SK-N-SH (cell line): ENCODE measurements at regions not wholly inside any gene's neighbourhood (a gene's known extent, or its start where the extent isn't known, plus 50 kb on each side); places are given as distances from the start of the nearest gene placed in this dataset.
A peak's percentile ranks its signal among the peaks of the same experiment; 100 is the strongest.

Experiments
- CTCF ChIA-PET: fragments of 300-600, 350-600 bp; formaldehyde crosslinking; extraction: SDS; loops from one replicate; lab custom pipeline; 2021; lab: Yijun Ruan, JAX
- POLR2A ChIA-PET: fragments of 350-600 bp; sonication (Branson Sonifier 250); formaldehyde crosslinking; extraction: SDS; loops from one replicate; lab custom pipeline; 2020; ENCODE audit warnings: antibody characterized with exemption, inconsistent platforms; lab: Yijun Ruan, JAX
- DNase-seq: peaks from one replicate; pipeline ENCODE4 v3.0.0; 2012
- H2AFZ ChIP-seq: fragments of 200-600 bp; sonication (generic); 2 replicates; pipeline ENCODE4 v1.8.1; 2016; ENCODE audit warnings: antibody characterized with exemption, mild to moderate bottlenecking, low read depth
- H3F3A ChIP-seq: fragments of 200-600 bp; sonication (generic); replicated peaks from 2 replicates; pipeline ENCODE3; 2016; ENCODE audit warnings: antibody characterized with exemption, mild to moderate bottlenecking; ENCODE audit not compliant: insufficient read depth
- H3K27ac ChIP-seq, 2 experiments: fragments of 200-500 bp in 1 of 2; fragments of 200-600 bp in 1 of 2; sonication (Bioruptor generic) in 1 of 2; sonication (generic), shearing (Covaris generic) in 1 of 2; 2 replicates each; pipeline versions ENCODE4 v1.5.1 to v1.6.1; 2014 to 2016; ENCODE audit warnings: low read depth in 2 of 2, inconsistent platforms in 1 of 2, low read length in 1 of 2, mild to moderate bottlenecking in 1 of 2, mixed read lengths in 1 of 2
- H3K27me3 ChIP-seq: fragments of 200-600 bp; sonication (generic), shearing (Covaris generic); 2 replicates; pipeline ENCODE4 v1.6.1; 2016; ENCODE audit warnings: mixed run types; ENCODE audit not compliant: insufficient read depth
- H3K36me3 ChIP-seq, 2 experiments: fragments of 200-500 bp in 1 of 2; fragments of 200-600 bp in 1 of 2; sonication (Bioruptor generic) in 1 of 2; sonication (generic) in 1 of 2; replicated peaks in 1 of 2; 2 replicates each; pipeline versions ENCODE3 to v1.5.1; 2014 to 2016; ENCODE audit warnings: low read length in 1 of 2, mild to moderate bottlenecking in 1 of 2; ENCODE audit not compliant: insufficient read depth in 2 of 2, control insufficient read depth in 1 of 2
- H3K4me1 ChIP-seq, 2 experiments: fragments of 200-500 bp in 1 of 2; fragments of 200-600 bp in 1 of 2; sonication (Bioruptor generic) in 1 of 2; sonication (generic), shearing (Covaris generic) in 1 of 2; 2 replicates each; pipeline versions ENCODE4 v1.5.1 to v1.6.1; 2014 to 2016; ENCODE audit warnings: low read depth in 1 of 2, low read length in 1 of 2, mixed run types in 1 of 2; ENCODE audit not compliant: insufficient read depth in 2 of 2, control insufficient read depth in 1 of 2
- H3K4me2 ChIP-seq: fragments of 200-600 bp; sonication (generic), shearing (Covaris generic); 2 replicates; pipeline ENCODE4 v1.6.1; 2017; ENCODE audit warnings: mixed run types
- H3K4me3 ChIP-seq, 2 experiments: fragments of 200-500 bp in 1 of 2; fragments of 200-600 bp in 1 of 2; sonication (Bioruptor generic) in 1 of 2; sonication (generic), shearing (Covaris generic) in 1 of 2; 2 replicates each; pipeline versions ENCODE4 v1.5.1 to v1.8.1; 2014 to 2016; ENCODE audit warnings: low read depth in 2 of 2, inconsistent platforms in 1 of 2, low read length in 1 of 2, mild to moderate bottlenecking in 1 of 2, mixed read lengths in 1 of 2, moderate library complexity in 1 of 2
- H3K79me2 ChIP-seq: fragments of 200-600 bp; sonication (generic); 2 replicates; pipeline ENCODE4 v1.8.1; 2017; ENCODE audit warnings: mild to moderate bottlenecking; ENCODE audit not compliant: insufficient read depth
- H3K9ac ChIP-seq: fragments of 200-600 bp; sonication (generic); 2 replicates; pipeline ENCODE4 v1.6.1; 2017; ENCODE audit warnings: mixed run types
- H3K9me2 ChIP-seq: fragments of 200-600 bp; sonication (generic); 2 replicates; pipeline ENCODE4 v1.6.1; 2017; ENCODE audit warnings: mixed run types
- H3K9me3 ChIP-seq: fragments of 200-600 bp; sonication (generic); 2 replicates; pipeline ENCODE4 v1.6.1; 2017; ENCODE audit warnings: mixed run types, mild to moderate bottlenecking, moderate library complexity
- H4K20me1 ChIP-seq: fragments of 200-600 bp; sonication (generic); 2 replicates; pipeline ENCODE4 v1.6.1; 2017; ENCODE audit warnings: mild to moderate bottlenecking, mixed run types; ENCODE audit not compliant: insufficient read depth
- ELF1 ChIP-seq: IDR thresholded peaks from 2 replicates; pipeline ENCODE4 v1.4.0; 2012
- EP300 ChIP-seq, 2 experiments: IDR thresholded peaks; 2 replicates each; pipeline versions ENCODE4 v1.4.0 to v1.6.1; 2012; ENCODE audit warnings: borderline replicate concordance in 1 of 2, low read depth in 1 of 2, low read length in 1 of 2
- EZH2phosphoT487 ChIP-seq: fragments of 200-600 bp; sonication (generic); IDR thresholded peaks from 2 replicates; pipeline ENCODE4 v1.6.1; 2017; ENCODE audit warnings: low read depth, mixed run types, mild to moderate bottlenecking, antibody characterized with exemption, moderate library complexity, borderline replicate concordance
- FOXJ3 ChIP-seq: sonication (generic); formaldehyde crosslinking; IDR thresholded peaks from 2 replicates; pipeline ENCODE4 v1.5.1; 2020; ENCODE audit warnings: mild to moderate bottlenecking, missing genetic modification reagents
- GABPA ChIP-seq: IDR thresholded peaks from 2 replicates; pipeline ENCODE4 v1.4.0; 2012; ENCODE audit warnings: low read depth, mild to moderate bottlenecking
- GATA2 ChIP-seq: sonication (generic); formaldehyde crosslinking; IDR thresholded peaks from 2 replicates; pipeline ENCODE4 v1.5.0; 2020; ENCODE audit warnings: mild to moderate bottlenecking, missing genetic modification reagents
- JUND ChIP-seq: IDR thresholded peaks from 2 replicates; pipeline ENCODE4 v1.4.0; 2012
- MAX ChIP-seq: IDR thresholded peaks from 2 replicates; pipeline ENCODE4 v1.4.0; 2012; ENCODE audit warnings: low read depth
- MXI1 ChIP-seq: IDR thresholded peaks from 2 replicates; pipeline ENCODE4 v1.6.1; 2012; ENCODE audit warnings: mild to moderate bottlenecking, low read depth, low read length, improper control_type of control experiment
- NFIC ChIP-seq: IDR thresholded peaks from 2 replicates; pipeline ENCODE4 v1.4.0; 2012; ENCODE audit warnings: borderline replicate concordance
- NRF1 ChIP-seq: IDR thresholded peaks from 2 replicates; pipeline ENCODE4 v1.6.1; 2012; ENCODE audit warnings: low read depth, mild to moderate bottlenecking, low read length
- RAD21 ChIP-seq: IDR thresholded peaks from 2 replicates; pipeline ENCODE4 v1.6.1; 2012; ENCODE audit warnings: mild to moderate bottlenecking, low read length
- RCOR1 ChIP-seq: fragments of 150-350 bp; IDR thresholded peaks from 2 replicates; pipeline ENCODE4 v1.6.1; 2017; ENCODE audit warnings: antibody characterized with exemption, low read length
- RFX5 ChIP-seq: IDR thresholded peaks from 2 replicates; pipeline ENCODE4 v1.6.1; 2012; ENCODE audit warnings: mild to moderate bottlenecking, improper control_type of control experiment, low read length
- SIN3A ChIP-seq: IDR thresholded peaks from 2 replicates; pipeline ENCODE4 v1.6.1; 2012; ENCODE audit warnings: low read depth, mild to moderate bottlenecking, low read length, moderate library complexity, borderline replicate concordance
- SMC3 ChIP-seq: IDR thresholded peaks from 2 replicates; pipeline ENCODE4 v1.6.1; 2012; ENCODE audit warnings: low read depth, low read length, improper control_type of control experiment
- TAF1 ChIP-seq: IDR thresholded peaks from 2 replicates; pipeline ENCODE4 v1.6.1; 2012; ENCODE audit warnings: low read depth, mild to moderate bottlenecking, low read length, moderate library complexity, borderline replicate concordance
- TCF12 ChIP-seq: IDR thresholded peaks from 2 replicates; pipeline ENCODE4 v1.4.0; 2012
- USF1 ChIP-seq: IDR thresholded peaks from 2 replicates; pipeline ENCODE4 v1.4.0; 2012; ENCODE audit warnings: low read depth, borderline replicate concordance
- USF2 ChIP-seq: fragments of 150-350 bp; IDR thresholded peaks from 2 replicates; pipeline ENCODE4 v1.6.1; 2017; ENCODE audit warnings: antibody characterized with exemption, low read length, low read depth, borderline replicate concordance
- YY1 ChIP-seq: IDR thresholded peaks from 2 replicates; pipeline ENCODE4 v1.4.0; 2012; ENCODE audit warnings: low read depth, mild to moderate bottlenecking
- ZBTB33 ChIP-seq: IDR thresholded peaks from 2 replicates; pipeline ENCODE4 v1.4.0; 2012; ENCODE audit warnings: low read depth, borderline replicate concordance
- WGBS: methylation state at CpG from one replicate; pipeline ENCODE4 v1.1.6; 2017; ENCODE audit warnings: low lambda C conversion rate; 5-methylcytosine and 5-hydroxymethylcytosine counted together

GRCh38 chr2:150783896-150784295 lies 296.4 kb upstream of the RND3 start:
- no peak for TF ChIP-seq TAF1
- no peak for TF ChIP-seq MAX
- TF ChIP-seq RCOR1 = no peak
- TF ChIP-seq GABPA = no peak
- TF ChIP-seq SIN3A = no peak
- TF ChIP-seq EP300 (IDR thresholded peaks at IDR 0.05; ENCODE audit: borderline replicate concordance in 1 of 2, low read depth in 1 of 2, low read length in 1 of 2) = no peak
- TF ChIP-seq ELF1 = no peak
- no peak for TF ChIP-seq YY1
- no peak for TF ChIP-seq SMC3
- no peak for TF ChIP-seq FOXJ3 (CRISPR knock-in tag)
- no peak for TF ChIP-seq GATA2 (CRISPR knock-in tag)
- TF ChIP-seq USF1 = no peak
- no peak for TF ChIP-seq RAD21
- no peak for TF ChIP-seq ZBTB33
- TF ChIP-seq NFIC = no peak
- Histone ChIP-seq H3K36me3 (no peaks in the 10 kb centered on the region), H3K4me1 (peaks cover 0 to 5% of the 10 kb centered on the region in 2 experiments; a peak in 1 of 4 replicates), H3K9ac (no peak overlapping the region), H3K27ac (no peak overlapping the region; a peak in 1 of 4 replicates), H3K9me2 (no peaks in the 10 kb centered on the region), H3K4me3 (no peak overlapping the region), H2AFZ (no peak overlapping the region), H3F3A (no peaks in the 10 kb centered on the region), H4K20me1 (no peaks in the 10 kb centered on the region), H3K9me3 (no peaks in the 10 kb centered on the region), H3K79me2 (no peaks in the 10 kb centered on the region), H3K4me2 (no peak overlapping the region), H3K27me3 (no peaks in the 10 kb centered on the region)
- ChIA-PET POLR2A (no interaction called here), CTCF (interaction anchor here (0.8 kb wide), 1 partner anchor 9 kb away, joined by 3 read pairs; no protein-coding TSS in a partner anchor)
- 78% methylated on average over 4 of the region's 4 CpGs for WGBS
- DNase-seq = no peak

GRCh38 chr2:150783015-150783414 lies 295.5 kb upstream of the RND3 start:
- no peaks in the 10 kb centered on the region for H3K79me2 ChIP-seq
- H3K27me3 ChIP-seq = no peaks in the 10 kb centered on the region
- H4K20me1 ChIP-seq = no peaks in the 10 kb centered on the region
- no peak overlapping the region for H3K9ac ChIP-seq
- no peaks in the 10 kb centered on the region for H3K9me3 ChIP-seq
- H2AFZ ChIP-seq = no peak overlapping the region
- peak; percentile 20 for DNase-seq
- H3K4me3 ChIP-seq = no peak overlapping the region
- H3K27ac ChIP-seq = peak overlapping the region in 1 of 2 experiments; percentile 55; a peak in 2 of 4 replicates
- ChIA-PET CTCF (no interaction called here), POLR2A (no interaction called here)
- no peaks in the 10 kb centered on the region for H3K36me3 ChIP-seq
- peaks cover 0 to 7% of the 10 kb centered on the region in 2 experiments; a peak in 1 of 4 replicates for H3K4me1 ChIP-seq
- H3K4me2 ChIP-seq = no peak overlapping the region
- WGBS = 65% methylated on average over 3 of the region's 3 CpGs
- no peaks in the 10 kb centered on the region for H3F3A ChIP-seq
- no peaks in the 10 kb centered on the region for H3K9me2 ChIP-seq
- no peak for TF ChIP-seq EZH2phosphoT487
- no peak for TF ChIP-seq SIN3A
- TF ChIP-seq ZBTB33 = no peak
- no peak for TF ChIP-seq GABPA
- no peak for TF ChIP-seq NRF1
- no peak for TF ChIP-seq TCF12
- TF ChIP-seq GATA2 (CRISPR knock-in tag) = peak; percentile 69
- peak in 1 of 2 experiments; percentile 49; a peak in 1 of 4 replicates for TF ChIP-seq EP300 (IDR thresholded peaks at IDR 0.05; ENCODE audit: borderline replicate concordance in 1 of 2, low read depth in 1 of 2, low read length in 1 of 2)
- TF ChIP-seq MXI1 = no peak
- TF ChIP-seq RCOR1 = peak; percentile 20; the same call in 1 of the 2 replicates
- no peak for TF ChIP-seq RFX5
- TF ChIP-seq USF2 = no peak
- no peak for TF ChIP-seq SMC3
- no peak for TF ChIP-seq JUND
- TF ChIP-seq NFIC = no peak
